Uterus (tissue), 3 donors: ENCODE measurements at regions not wholly inside any gene's neighbourhood (a gene's known extent, or its start where the extent isn't known, plus 50 kb on each side); places are given as distances from the start of the nearest gene placed in this dataset.

ENCODE experiments used
- DNase-seq, 2 donors: peaks; one replicate each; pipeline ENCODE4 v3.0.0-alpha.2; 2019 to 2020
- H3K27ac ChIP-seq, 2 donors: fragments of 200-600 bp; sonication (generic); 1 replicate in 1 of 2; 2 replicates in 1 of 2; pipeline ENCODE4 v1.5.1; 2016 to 2018
- H3K27me3 ChIP-seq, 2 donors: fragments of 200-600 bp; sonication (generic); one replicate each; pipeline ENCODE4 v1.5.1; 2018 to 2019; ENCODE audit warnings: control low read depth in 1 of 2
- H3K36me3 ChIP-seq, 2 donors: fragments of 200-600 bp; sonication (generic); one replicate each; pipeline ENCODE4 v1.5.1; 2019; ENCODE audit warnings: control low read depth in 1 of 2
- H3K4me1 ChIP-seq, 2 donors: fragments of 200-600 bp; sonication (generic); one replicate each; pipeline ENCODE4 v1.5.1; 2018 to 2019; ENCODE audit warnings: control low read depth in 1 of 2
- H3K4me3 ChIP-seq, 2 donors: fragments of 200-600 bp; sonication (generic); 1 replicate in 1 of 2; 2 replicates in 1 of 2; pipeline ENCODE4 v1.5.1; 2018 to 2019; ENCODE audit warnings: mild to moderate bottlenecking in 1 of 2
- H3K9me3 ChIP-seq, 2 donors: fragments of 200-600 bp; sonication (generic); one replicate each; pipeline ENCODE4 v1.5.1; 2019; ENCODE audit warnings: control low read depth in 1 of 2
- CTCF ChIP-seq, 4 experiments: fragments of 200-600 bp in 2 of 4; fragments of 450-650 bp in 2 of 4; sonication (generic) in 2 of 4; IDR thresholded peaks; one replicate each; pipeline ENCODE4 v1.5.1; 2016 to 2019; ENCODE audit warnings: antibody characterized with exemption in 4 of 4, mild to moderate bottlenecking in 2 of 4, moderate library complexity in 1 of 4
- POLR2A ChIP-seq, 2 donors: fragments of 450-650 bp; IDR thresholded peaks; one replicate each; pipeline ENCODE4 v1.6.1; 2016; ENCODE audit warnings: antibody characterized with exemption in 2 of 2, mild to moderate bottlenecking in 1 of 2, moderate library complexity in 1 of 2
- intact Hi-C: fragments of 100-400 bp; cut with DNase I; formaldehyde crosslinking; loops from one replicate; pipeline ENCODE4 v1.15.1; 2023; ENCODE audit warnings: low total_unique reads
- donor health status: DM: yes; HTN: yes; CAD: no.

- H3K27ac ChIP-seq = no peak overlapping the region
Measured at GRCh38 chr2:201971531-201972228, 62.0 kb upstream of the FZD7 start.

GRCh38 chr2:201972621-201973255 is 60.9 kb upstream of the FZD7 start:
- Histone ChIP-seq H3K27ac (no peak overlapping the region), H3K36me3 (no peaks in the 10 kb centered on the region), H3K4me1 (peaks cover 0 to 4% of the 10 kb centered on the region in 2 donors), H3K27me3 (no peaks in the 10 kb centered on the region), H3K4me3 (no peak overlapping the region), H3K9me3 (no peaks in the 10 kb centered on the region)
- no peak for DNase-seq
- no peak for TF ChIP-seq CTCF (IDR thresholded peaks at IDR 0.05)
- TF ChIP-seq POLR2A (IDR thresholded peaks at IDR 0.05) = no peak
- intact Hi-C loops = no loop called here

More at GRCh38 chr2:201971531-201972228, 62.0 kb upstream of the FZD7 start:
- Histone ChIP-seq H3K4me1 (peaks cover 0 to 4% of the 10 kb centered on the region in 2 donors), H3K27me3 (no peaks in the 10 kb centered on the region), H3K36me3 (no peaks in the 10 kb centered on the region), H3K9me3 (no peaks in the 10 kb centered on the region), H3K4me3 (no peak overlapping the region)
- intact Hi-C loops = no loop called here
- no peak for DNase-seq
- TF ChIP-seq POLR2A (IDR thresholded peaks at IDR 0.05) (no peak), CTCF (IDR thresholded peaks at IDR 0.05) (no peak)

GRCh38 chr2:201973305-201973928 is 60.2 kb upstream of the FZD7 start:
- intact Hi-C loops = no loop called here
- H3K4me3 ChIP-seq = no peak overlapping the region
- no peaks in the 10 kb centered on the region for H3K36me3 ChIP-seq

GRCh38 chr2:201974171-201975100 is 59.2 kb upstream of the FZD7 start:
- Histone ChIP-seq H3K9me3 (no peaks in the 10 kb centered on the region), H3K36me3 (no peaks in the 10 kb centered on the region), H3K27me3 (no peaks in the 10 kb centered on the region), H3K4me1 (peaks cover 0 to 4% of the 10 kb centered on the region in 2 donors), H3K4me3 (no peak overlapping the region), H3K27ac (no peak overlapping the region)
- no peak for DNase-seq
- intact Hi-C loops = no loop called here
- TF ChIP-seq CTCF (IDR thresholded peaks at IDR 0.05) (no peak), POLR2A (IDR thresholded peaks at IDR 0.05) (no peak)

More at GRCh38 chr2:201973305-201973928, 60.2 kb upstream of the FZD7 start:
- no peak overlapping the region for H3K27ac ChIP-seq
- no peak for DNase-seq
- H3K9me3 ChIP-seq = no peaks in the 10 kb centered on the region
- H3K27me3 ChIP-seq = no peaks in the 10 kb centered on the region
- H3K4me1 ChIP-seq = peaks cover 0 to 4% of the 10 kb centered on the region in 2 donors
- TF ChIP-seq CTCF (IDR thresholded peaks at IDR 0.05) (no peak), POLR2A (IDR thresholded peaks at IDR 0.05) (no peak)
